Adrenal gland (tissue), 9 donors: ENCODE measurements at regions not wholly inside any gene's neighbourhood (a gene's known extent, or its start where the extent isn't known, plus 50 kb on each side); places are given as distances from the start of the nearest gene placed in this dataset.
"Not testable (repeated sequence)": the region's sequence is repeated elsewhere in the genome, so short reads cannot be mapped to it uniquely, and the experiment has no call there.

ENCODE experiments used
- DNase-seq, 7 donors: peaks; one replicate each; pipeline ENCODE4 v3.0.0-alpha.2; 2019 to 2020
- H3K27ac ChIP-seq, 5 donors: fragments of 200-600 bp; sonication (generic) in 4 of 5; 1 replicate in 3 of 5; 2 replicates in 2 of 5; pipeline versions ENCODE4 v1.5.1 to v1.8.0; 2016 to 2020; ENCODE audit warnings: mild to moderate bottlenecking in 1 of 5
- H3K27me3 ChIP-seq: fragments of 200-600 bp; 2 replicates; pipeline ENCODE4 v1.8.0; 2021
- H3K36me3 ChIP-seq, 2 donors: fragments of 200-600 bp; replicated peaks in 1 of 2; 1 replicate in 1 of 2; 2 replicates in 1 of 2; pipeline versions ENCODE4 v1.5.1 to v1.8.0; 2018 to 2022
- H3K4me1 ChIP-seq, 2 donors: fragments of 200-600 bp; replicated peaks in 1 of 2; 1 replicate in 1 of 2; 2 replicates in 1 of 2; pipeline versions ENCODE4 v1.5.1 to v1.8.0; 2018 to 2021
- H3K4me3 ChIP-seq, 4 donors: fragments of 200-600 bp; sonication (generic) in 3 of 4; one replicate each; pipeline ENCODE4 v1.5.1; 2016 to 2018
- H3K9me3 ChIP-seq, 3 donors: fragments of 200-600 bp; sonication (generic) in 1 of 3; replicated peaks in 1 of 3; 1 replicate in 2 of 3; 2 replicates in 1 of 3; pipeline versions ENCODE4 v1.5.1 to v1.8.0; 2016 to 2021
- POLR2A ChIP-seq, 2 donors: fragments of 450-650 bp; IDR thresholded peaks; one replicate each; pipeline ENCODE4 v1.6.1; 2017; ENCODE audit warnings: antibody characterized with exemption in 2 of 2, mild to moderate bottlenecking in 2 of 2, moderate library complexity in 1 of 2
- WGBS, 4 donors: extraction: QIAGEN DNeasy Blood & Tissue Kit in 2 of 4; methylation state at CpG; one replicate each; pipeline versions ENCODE4 v1.1.5 to v1.1.7; 2013 to 2017; 5-methylcytosine and 5-hydroxymethylcytosine counted together
- intact Hi-C, 2 donors: fragments of 100-400 bp; cut with DNase I; formaldehyde crosslinking; loops; one replicate each; pipeline versions ENCODE4 v1.14.1 to v1.15.0; 2022 to 2023
- TF ChIP-seq, protein P1 (sequence below), 6 experiments: fragments of 450-650 bp in 4 of 6; fragments of 200-600 bp in 2 of 6; sonication (generic) in 1 of 6; IDR thresholded peaks; 1 replicate in 5 of 6; 2 replicates in 1 of 6; pipeline versions ENCODE4 v1.5.1 to v1.8.0; 2016 to 2021; ENCODE audit warnings: antibody characterized with exemption in 6 of 6, mild to moderate bottlenecking in 2 of 6, moderate library complexity in 1 of 6
- donor health status: healthy with polysubstance abuse.
- donor health status: Bipolar disorder and iron deficiency.
- donor health status: DM: yes; HTN: yes; CAD: no.
- donor health status: DM: no; HTN: no; CAD: no.
- donor health status: DM: no; HTN: no; CAD: no.

DNA sequence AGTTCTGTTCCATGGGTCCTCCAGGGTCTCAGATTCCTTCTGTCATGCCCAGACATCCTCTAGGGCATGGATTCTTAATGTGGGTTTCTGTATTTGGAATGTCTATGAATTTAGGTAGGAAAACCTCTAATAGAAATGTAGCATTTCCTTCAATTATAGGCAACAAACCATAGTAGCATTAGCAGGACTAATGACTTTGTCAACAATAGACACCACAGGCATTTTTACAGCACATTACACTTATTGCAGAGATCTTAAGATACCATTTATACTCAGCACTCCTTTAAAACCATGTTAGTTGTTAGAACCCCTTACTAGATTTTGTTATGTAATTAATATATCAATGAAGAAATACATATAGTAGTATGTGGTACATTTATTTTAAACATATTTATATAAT is 77.8 kb upstream of the TBC1D5 start:
- TF ChIP-seq, protein P1, sequence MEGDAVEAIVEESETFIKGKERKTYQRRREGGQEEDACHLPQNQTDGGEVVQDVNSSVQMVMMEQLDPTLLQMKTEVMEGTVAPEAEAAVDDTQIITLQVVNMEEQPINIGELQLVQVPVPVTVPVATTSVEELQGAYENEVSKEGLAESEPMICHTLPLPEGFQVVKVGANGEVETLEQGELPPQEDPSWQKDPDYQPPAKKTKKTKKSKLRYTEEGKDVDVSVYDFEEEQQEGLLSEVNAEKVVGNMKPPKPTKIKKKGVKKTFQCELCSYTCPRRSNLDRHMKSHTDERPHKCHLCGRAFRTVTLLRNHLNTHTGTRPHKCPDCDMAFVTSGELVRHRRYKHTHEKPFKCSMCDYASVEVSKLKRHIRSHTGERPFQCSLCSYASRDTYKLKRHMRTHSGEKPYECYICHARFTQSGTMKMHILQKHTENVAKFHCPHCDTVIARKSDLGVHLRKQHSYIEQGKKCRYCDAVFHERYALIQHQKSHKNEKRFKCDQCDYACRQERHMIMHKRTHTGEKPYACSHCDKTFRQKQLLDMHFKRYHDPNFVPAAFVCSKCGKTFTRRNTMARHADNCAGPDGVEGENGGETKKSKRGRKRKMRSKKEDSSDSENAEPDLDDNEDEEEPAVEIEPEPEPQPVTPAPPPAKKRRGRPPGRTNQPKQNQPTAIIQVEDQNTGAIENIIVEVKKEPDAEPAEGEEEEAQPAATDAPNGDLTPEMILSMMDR (IDR thresholded peaks at IDR 0.05) = no peak
- no peak for TF ChIP-seq POLR2A (IDR thresholded peaks at IDR 0.05)
- Histone ChIP-seq H3K27ac (no peak overlapping the region), H3K27me3 (no peaks in the 10 kb centered on the region), H3K36me3 (no peaks in the 10 kb centered on the region), H3K4me3 (no peak overlapping the region), H3K4me1 (no peaks in the 10 kb centered on the region), H3K9me3 (no peaks in the 10 kb centered on the region)
- intact Hi-C loops = no loop called here
- no peak for DNase-seq

DNA sequence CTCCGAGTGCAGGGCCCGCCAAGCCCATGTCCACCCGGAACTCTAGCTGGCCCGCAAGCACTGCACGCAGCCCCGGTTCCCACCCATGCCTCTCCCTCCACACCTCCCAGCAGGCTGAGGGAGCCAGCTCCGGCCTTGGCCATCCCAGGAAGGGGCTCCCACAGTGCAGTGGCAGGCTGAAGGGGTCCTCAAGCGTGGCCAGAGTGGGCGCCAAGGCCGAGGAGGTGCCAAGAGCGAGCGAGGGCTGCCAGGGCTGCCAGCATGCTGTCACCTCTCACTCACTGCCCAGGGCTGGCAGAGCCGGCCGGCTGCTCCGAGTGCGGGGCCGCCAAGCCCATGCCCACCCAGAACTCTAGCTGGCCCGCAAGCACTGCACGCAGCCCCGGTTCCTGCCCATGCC is 75.5 kb upstream of the TBC1D5 start:
- DNase-seq, H3K9me3 ChIP-seq, H3K4me1 ChIP-seq, H3K27ac ChIP-seq, H3K36me3 ChIP-seq, H3K27me3 ChIP-seq, intact Hi-C loops, H3K4me3 ChIP-seq: not testable (repeated sequence)
- 92 to 98% (median 94%) methylated on average over 2 to 20 of the region's 20 CpGs for WGBS, 4 donors

DNA sequence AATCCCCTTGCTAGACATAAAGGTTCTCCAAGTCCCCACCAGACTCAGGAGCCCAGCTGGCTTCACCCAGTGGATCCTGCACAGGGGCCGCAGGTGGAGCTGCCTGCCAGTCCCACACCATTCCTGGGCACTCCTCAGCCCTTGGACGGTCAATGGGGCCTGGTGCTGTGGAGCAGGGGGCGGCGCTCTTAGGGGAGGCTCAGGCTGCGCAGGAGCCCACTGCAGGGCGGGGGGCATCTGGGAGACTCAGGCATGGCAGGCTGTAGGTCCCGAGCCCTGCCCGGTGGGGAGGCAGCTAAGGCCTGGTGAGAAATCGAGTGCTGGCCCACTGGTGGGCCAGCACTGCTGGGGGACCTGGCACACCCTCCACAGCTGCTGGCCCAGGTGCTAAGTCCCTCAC is 75.1 kb upstream of the TBC1D5 start:
- H3K9me3 ChIP-seq = no peaks in the 10 kb centered on the region
- H3K27me3 ChIP-seq = no peaks in the 10 kb centered on the region
- no peaks in the 10 kb centered on the region for H3K36me3 ChIP-seq
- no peak overlapping the region for H3K4me3 ChIP-seq
- H3K27ac ChIP-seq = no peak overlapping the region
- H3K4me1 ChIP-seq = no peaks in the 10 kb centered on the region
- DNase-seq = no peak
- TF ChIP-seq, protein P1 (IDR thresholded peaks at IDR 0.05) = no peak
- TF ChIP-seq POLR2A (IDR thresholded peaks at IDR 0.05) = no peak
- WGBS, 4 donors = 83 to 100% (median 96%) methylated on average over 1 to 9 of the region's 9 CpGs
- intact Hi-C loops = no loop called here

DNA sequence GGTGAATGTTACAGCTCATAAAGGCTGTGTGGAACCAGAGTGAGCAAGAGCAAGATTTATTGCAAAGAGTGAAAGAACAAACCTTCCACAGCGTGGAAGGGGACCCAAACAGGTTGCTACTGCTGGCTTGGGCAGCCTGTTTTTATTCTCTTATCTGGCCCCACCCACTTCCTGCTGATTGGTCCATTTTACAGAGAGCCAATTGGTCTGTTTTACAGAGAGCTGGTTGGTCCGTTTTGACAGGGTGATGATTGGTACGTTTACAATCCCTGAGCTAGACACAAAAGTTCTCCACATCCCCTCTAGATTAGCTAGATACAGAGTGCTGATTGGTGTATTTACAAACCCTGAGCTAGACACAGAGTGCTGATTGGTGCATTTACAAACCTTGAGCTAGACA is 74.4 kb upstream of the TBC1D5 start:
- H3K4me1 ChIP-seq, H3K4me3 ChIP-seq, DNase-seq, H3K27ac ChIP-seq, H3K9me3 ChIP-seq, intact Hi-C loops, H3K27me3 ChIP-seq, H3K36me3 ChIP-seq: not testable (repeated sequence)
- WGBS, 4 donors = 81 to 91% (median 89%) methylated on average over 3 of the region's 3 CpGs

DNA sequence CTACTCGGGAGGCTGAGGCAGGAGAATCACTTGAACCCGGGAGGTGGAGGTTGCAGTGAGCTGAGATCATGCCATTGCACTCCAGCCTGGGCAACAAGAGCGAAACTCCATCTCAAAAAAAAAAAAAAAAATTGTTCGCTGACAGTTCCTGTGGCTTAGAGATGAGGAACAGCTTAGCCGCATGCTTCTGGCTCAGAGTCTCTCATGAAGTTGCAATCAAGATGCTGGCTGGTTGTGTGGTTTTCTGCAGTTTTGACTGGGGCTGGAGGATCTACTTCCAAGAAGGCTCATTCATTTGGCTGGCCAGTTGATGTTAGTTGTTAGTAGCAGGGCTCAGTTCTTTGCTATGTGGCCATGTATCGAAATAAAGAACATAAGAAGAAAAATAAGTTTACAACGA is 69.9 kb upstream of the TBC1D5 start:
- DNase-seq, H3K36me3 ChIP-seq, H3K27me3 ChIP-seq, H3K4me1 ChIP-seq, H3K27ac ChIP-seq, H3K4me3 ChIP-seq, H3K9me3 ChIP-seq, intact Hi-C loops: not testable (repeated sequence)
- WGBS, 4 donors = 79 to 87% (median 85%) methylated on average over 7 of the region's 7 CpGs

DNA sequence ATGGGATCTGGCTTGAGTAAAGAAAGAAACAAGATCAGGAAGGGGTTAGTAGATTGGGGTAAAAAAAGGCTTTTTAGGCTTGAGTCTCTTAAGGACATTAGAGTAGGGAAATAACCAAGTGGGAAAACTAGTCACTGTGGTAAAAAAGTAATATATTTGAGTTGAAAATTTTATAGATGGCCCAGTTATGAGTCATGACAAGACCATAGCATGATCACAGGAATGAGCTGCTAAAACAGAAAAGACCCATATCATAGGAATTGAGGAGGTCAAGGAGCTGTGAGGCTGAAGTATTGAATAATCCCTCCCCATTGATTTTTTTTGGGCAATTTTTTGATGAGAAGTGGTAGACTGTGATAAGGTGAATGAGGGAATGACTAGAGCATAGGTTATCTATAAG is 69.2 kb upstream of the TBC1D5 start:
- Histone ChIP-seq H3K4me3 (no peak overlapping the region), H3K36me3 (no peaks in the 10 kb centered on the region), H3K4me1 (no peaks in the 10 kb centered on the region), H3K27me3 (no peaks in the 10 kb centered on the region), H3K27ac (no peak overlapping the region), H3K9me3 (no peaks in the 10 kb centered on the region)
- TF ChIP-seq, protein P1 (IDR thresholded peaks at IDR 0.05) = no peak
- TF ChIP-seq POLR2A (IDR thresholded peaks at IDR 0.05) = no peak
- intact Hi-C loops = no loop called here
- DNase-seq = no peak
